ENCODE measurements at regions not wholly inside any gene's neighbourhood (a gene's known extent, or its start where the extent isn't known, plus 50 kb on each side); places are given as distances from the start of the nearest gene placed in this dataset.

- H3K4me3 ChIP-seq (ENCODE audit: low read depth in 2 of 2, low read length in 2 of 2), result no peak overlapping the region
- no peaks in the 10 kb centered on the region for H3K9me3 ChIP-seq (ENCODE audit: control insufficient read depth, insufficient read depth, low read depth, low read length)
- in situ Hi-C loops (cut with HindIII; ENCODE audit: low pct_unique_long_range_greater_than_20kb, low sequenced_read_pairs), result no loop called here
- intact Hi-C loops (cut with micrococcal nuclease; ENCODE audit: unreplicated experiment), result no loop called here
- CTCF ChIA-PET, result no interaction called here
- ATAC-seq (no peak), DNase-seq (ENCODE audit: low read depth, low spot score) (no peak)
- H3K27me3 ChIP-seq (ENCODE audit: control insufficient read depth, insufficient read depth, low read length), result no peaks in the 10 kb centered on the region
- no TSS peak for BruUV-seq (replicated peaks)
- H3K36me3 ChIP-seq (ENCODE audit: control insufficient read depth, insufficient read depth, low read length), result no peaks in the 10 kb centered on the region
- TF ChIP-seq POLR2AphosphoS5 (IDR thresholded peaks at IDR 0.05; ENCODE audit: low read depth, low read length), result no peak
- POLR2A ChIA-PET, result no interaction called here
- no peak overlapping the region for H3K27ac ChIP-seq (ENCODE audit: low read length)
- H3K4me1 ChIP-seq (ENCODE audit: control insufficient read depth, insufficient read depth, low read length), result no peaks in the 10 kb centered on the region
Measured at GRCh38 chr3:132892956-132893355, 145.2 kb upstream of the TMEM108 start.

DNA sequence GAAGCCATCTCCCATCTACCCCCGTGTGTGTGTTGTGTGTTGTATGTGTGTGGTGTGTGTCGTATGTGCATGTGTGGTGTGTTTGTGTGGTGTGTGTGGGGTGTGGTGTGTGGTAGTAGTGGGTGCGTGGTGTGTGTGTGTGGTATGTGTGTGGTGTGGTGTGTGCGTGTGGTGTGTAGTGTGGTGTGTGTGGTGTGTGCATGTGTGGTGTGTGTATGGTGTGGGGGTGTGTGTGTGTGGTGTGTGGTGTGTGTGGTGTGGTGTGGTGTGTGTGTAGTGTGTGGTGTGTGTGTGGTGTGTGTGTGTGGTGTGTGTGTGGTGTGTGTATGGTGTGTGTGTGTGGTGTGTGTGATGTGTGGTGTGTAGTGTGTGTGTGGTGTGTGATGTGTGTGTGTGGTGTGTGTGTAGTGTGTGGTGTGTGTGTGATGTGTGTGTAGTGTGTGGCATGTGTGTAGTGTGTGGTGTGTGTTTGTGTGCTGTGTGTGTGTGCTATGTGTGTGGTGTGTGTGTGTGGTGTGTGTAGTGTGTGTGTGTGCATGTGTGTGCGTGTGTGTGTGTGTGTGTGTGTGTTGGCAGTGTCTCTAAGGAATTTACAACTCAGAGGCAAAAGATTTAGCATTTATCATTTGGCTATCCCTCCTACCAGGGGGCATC lies 156.3 kb upstream of the TMEM108 start:
- no peaks in the 10 kb centered on the region; the same call in 1 of the 2 replicates for H3K27me3 ChIP-seq (ENCODE audit: control insufficient read depth, insufficient read depth, low read length)
- TF ChIP-seq SIN3A (IDR thresholded peaks at IDR 0.05; ENCODE audit: borderline replicate concordance, insufficient read depth, low read depth, low read length), result no peak
- no peak for TF ChIP-seq TCF7L2 (IDR thresholded peaks at IDR 0.05; ENCODE audit: low read depth, low read length)
- TF ChIP-seq, protein P1, sequence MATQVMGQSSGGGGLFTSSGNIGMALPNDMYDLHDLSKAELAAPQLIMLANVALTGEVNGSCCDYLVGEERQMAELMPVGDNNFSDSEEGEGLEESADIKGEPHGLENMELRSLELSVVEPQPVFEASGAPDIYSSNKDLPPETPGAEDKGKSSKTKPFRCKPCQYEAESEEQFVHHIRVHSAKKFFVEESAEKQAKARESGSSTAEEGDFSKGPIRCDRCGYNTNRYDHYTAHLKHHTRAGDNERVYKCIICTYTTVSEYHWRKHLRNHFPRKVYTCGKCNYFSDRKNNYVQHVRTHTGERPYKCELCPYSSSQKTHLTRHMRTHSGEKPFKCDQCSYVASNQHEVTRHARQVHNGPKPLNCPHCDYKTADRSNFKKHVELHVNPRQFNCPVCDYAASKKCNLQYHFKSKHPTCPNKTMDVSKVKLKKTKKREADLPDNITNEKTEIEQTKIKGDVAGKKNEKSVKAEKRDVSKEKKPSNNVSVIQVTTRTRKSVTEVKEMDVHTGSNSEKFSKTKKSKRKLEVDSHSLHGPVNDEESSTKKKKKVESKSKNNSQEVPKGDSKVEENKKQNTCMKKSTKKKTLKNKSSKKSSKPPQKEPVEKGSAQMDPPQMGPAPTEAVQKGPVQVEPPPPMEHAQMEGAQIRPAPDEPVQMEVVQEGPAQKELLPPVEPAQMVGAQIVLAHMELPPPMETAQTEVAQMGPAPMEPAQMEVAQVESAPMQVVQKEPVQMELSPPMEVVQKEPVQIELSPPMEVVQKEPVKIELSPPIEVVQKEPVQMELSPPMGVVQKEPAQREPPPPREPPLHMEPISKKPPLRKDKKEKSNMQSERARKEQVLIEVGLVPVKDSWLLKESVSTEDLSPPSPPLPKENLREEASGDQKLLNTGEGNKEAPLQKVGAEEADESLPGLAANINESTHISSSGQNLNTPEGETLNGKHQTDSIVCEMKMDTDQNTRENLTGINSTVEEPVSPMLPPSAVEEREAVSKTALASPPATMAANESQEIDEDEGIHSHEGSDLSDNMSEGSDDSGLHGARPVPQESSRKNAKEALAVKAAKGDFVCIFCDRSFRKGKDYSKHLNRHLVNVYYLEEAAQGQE (IDR thresholded peaks at IDR 0.05; ENCODE audit: insufficient read depth in 1 of 2, low read depth in 2 of 2, low read length in 1 of 2), result no peak
- TF ChIP-seq CTCF (IDR thresholded peaks at IDR 0.05), result no peak
- no peak for TF ChIP-seq POLR2AphosphoS5 (IDR thresholded peaks at IDR 0.05; ENCODE audit: low read depth, low read length)
- in situ Hi-C loops (cut with HindIII; ENCODE audit: low pct_unique_long_range_greater_than_20kb, low sequenced_read_pairs), result no loop called here
- H3K4me3 ChIP-seq (ENCODE audit: low read depth in 2 of 2, low read length in 2 of 2), result no peak overlapping the region
- H3K27ac ChIP-seq (ENCODE audit: low read length), result no peak overlapping the region
- CTCF ChIA-PET, result no interaction called here
- ATAC-seq, result no peak
- DNase-seq (ENCODE audit: low read depth, low spot score), result no peak
- H3K9me3 ChIP-seq (ENCODE audit: control insufficient read depth, insufficient read depth, low read depth, low read length), result no peaks in the 10 kb centered on the region
- no peaks in the 10 kb centered on the region for H3K36me3 ChIP-seq (ENCODE audit: control insufficient read depth, insufficient read depth, low read length)
- POLR2A ChIA-PET, result no interaction called here
- no TSS peak for BruUV-seq (replicated peaks)
- intact Hi-C loops (cut with micrococcal nuclease; ENCODE audit: unreplicated experiment), result no loop called here
- no peaks in the 10 kb centered on the region for H3K4me1 ChIP-seq (ENCODE audit: control insufficient read depth, insufficient read depth, low read length)

- ChIA-PET POLR2A (no interaction called here), CTCF (no interaction called here)
- TF ChIP-seq TCF7L2 (IDR thresholded peaks at IDR 0.05; ENCODE audit: low read depth, low read length), result no peak
- no peak for TF ChIP-seq SIN3A (IDR thresholded peaks at IDR 0.05; ENCODE audit: borderline replicate concordance, insufficient read depth, low read depth, low read length)
- TF ChIP-seq, protein P1 (IDR thresholded peaks at IDR 0.05; ENCODE audit: insufficient read depth in 1 of 2, low read depth in 2 of 2, low read length in 1 of 2), result no peak
- no peak for TF ChIP-seq CTCF (IDR thresholded peaks at IDR 0.05)
- no peak for TF ChIP-seq POLR2AphosphoS5 (IDR thresholded peaks at IDR 0.05; ENCODE audit: low read depth, low read length)
- Histone ChIP-seq H3K27me3 (ENCODE audit: control insufficient read depth, insufficient read depth, low read length) (no peaks in the 10 kb centered on the region; the same call in 1 of the 2 replicates), H3K9me3 (ENCODE audit: control insufficient read depth, insufficient read depth, low read depth, low read length) (no peaks in the 10 kb centered on the region), H3K27ac (ENCODE audit: low read length) (no peak overlapping the region), H3K4me1 (ENCODE audit: control insufficient read depth, insufficient read depth, low read length) (no peaks in the 10 kb centered on the region), H3K4me3 (ENCODE audit: low read depth in 2 of 2, low read length in 2 of 2) (no peak overlapping the region), H3K36me3 (ENCODE audit: control insufficient read depth, insufficient read depth, low read length) (no peaks in the 10 kb centered on the region)
- in situ Hi-C loops (cut with HindIII; ENCODE audit: low pct_unique_long_range_greater_than_20kb, low sequenced_read_pairs), result no loop called here
- no TSS peak for BruUV-seq (replicated peaks)
- ATAC-seq, result no peak
- no peak for DNase-seq (ENCODE audit: low read depth, low spot score)
- intact Hi-C loops (cut with micrococcal nuclease; ENCODE audit: unreplicated experiment), result no loop called here
Measured at GRCh38 chr3:132880986-132881385, 157.2 kb upstream of the TMEM108 start.

All from Panc1 (cell line).